ENCODE measurements at regions not wholly inside any gene's neighbourhood (a gene's known extent, or its start where the extent isn't known, plus 50 kb on each side); places are given as distances from the start of the nearest gene placed in this dataset.

- no peak for DNase-seq
These were observed 98.4 kb upstream of the LINGO1 start for GRCh38 chr15:77731067-77731466.

- DNase-seq, result no peak
These were observed 95.1 kb upstream of the LINGO1 start for GRCh38 chr15:77727635-77728304.

DNA sequence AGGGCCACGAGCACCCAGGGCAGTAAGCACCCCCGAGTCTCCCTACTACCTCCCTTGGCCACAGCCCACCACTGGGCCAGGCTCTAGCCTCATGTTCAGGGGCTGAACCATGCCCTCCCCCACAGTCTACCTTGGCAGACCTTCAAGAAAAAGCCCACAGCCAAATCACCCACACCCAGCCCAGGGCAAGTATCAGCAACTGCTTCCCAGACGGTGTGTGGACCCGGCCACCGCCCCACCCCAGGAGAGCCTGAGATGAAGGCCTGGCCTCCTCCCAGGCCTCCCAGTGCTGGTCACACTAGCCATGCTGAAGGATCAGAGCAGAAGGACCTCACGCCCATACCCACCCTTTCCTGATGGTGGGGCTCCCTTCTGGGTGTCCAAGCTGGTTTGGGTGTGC lies 92.0 kb upstream of the LINGO1 start:
- no peak for DNase-seq

- no peak for DNase-seq
These were observed 91.0 kb upstream of the LINGO1 start for GRCh38 chr15:77723756-77724155.

DNA sequence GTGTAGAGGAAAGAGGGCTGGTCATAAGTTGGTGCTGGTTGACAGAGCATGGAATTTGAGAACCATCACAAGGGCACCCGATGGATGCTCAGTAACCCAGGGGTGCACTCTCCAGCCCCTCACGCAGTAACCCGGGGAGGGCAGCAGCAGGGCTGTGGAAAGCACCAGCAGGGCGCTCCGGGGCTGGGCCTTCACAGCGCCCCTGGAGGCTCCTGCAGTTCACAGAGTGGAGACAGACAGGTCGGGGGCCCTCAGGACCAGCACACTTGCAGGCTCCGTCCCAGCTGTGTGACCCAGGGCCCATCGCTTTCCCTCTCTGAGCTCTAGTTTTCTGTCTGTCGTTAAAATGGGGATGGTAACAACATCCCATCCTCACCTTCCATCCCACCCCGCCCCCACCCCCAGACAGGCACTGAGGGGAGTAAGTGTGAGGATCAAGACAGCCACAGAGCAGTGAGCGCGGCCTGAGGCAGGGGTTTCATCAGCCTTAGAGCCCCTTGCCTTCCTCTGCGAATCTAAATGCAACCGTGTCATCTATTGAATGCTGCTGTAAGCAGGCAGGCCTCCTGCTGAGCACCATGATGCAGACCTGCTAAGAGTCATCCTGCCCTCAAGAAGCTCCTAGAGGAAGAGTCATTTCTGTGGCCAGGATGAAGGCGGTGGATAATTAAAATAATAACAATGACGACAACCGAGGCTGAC lies 90.2 kb upstream of the LINGO1 start:
- no peak for DNase-seq

DNA sequence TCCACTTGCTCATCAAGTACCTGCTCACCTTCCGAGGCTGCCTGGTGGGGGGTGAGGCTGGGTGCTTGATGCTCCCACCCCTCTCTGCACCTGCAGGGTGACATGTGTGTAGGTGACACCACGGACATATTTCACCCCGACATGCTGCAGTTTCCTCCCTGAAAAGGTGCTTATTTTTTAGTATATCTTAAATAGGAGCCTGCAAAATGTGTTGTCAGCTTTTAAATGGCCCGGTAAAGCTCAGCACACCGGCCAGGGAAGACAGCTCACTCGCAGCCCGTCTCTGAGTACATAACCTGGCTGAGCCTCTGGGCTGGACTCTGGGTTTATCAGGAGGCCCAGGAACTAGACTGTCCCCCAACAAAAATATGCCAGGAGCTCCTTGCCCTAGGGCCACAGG lies 89.3 kb upstream of the LINGO1 start:
- DNase-seq, result no peak

DNA sequence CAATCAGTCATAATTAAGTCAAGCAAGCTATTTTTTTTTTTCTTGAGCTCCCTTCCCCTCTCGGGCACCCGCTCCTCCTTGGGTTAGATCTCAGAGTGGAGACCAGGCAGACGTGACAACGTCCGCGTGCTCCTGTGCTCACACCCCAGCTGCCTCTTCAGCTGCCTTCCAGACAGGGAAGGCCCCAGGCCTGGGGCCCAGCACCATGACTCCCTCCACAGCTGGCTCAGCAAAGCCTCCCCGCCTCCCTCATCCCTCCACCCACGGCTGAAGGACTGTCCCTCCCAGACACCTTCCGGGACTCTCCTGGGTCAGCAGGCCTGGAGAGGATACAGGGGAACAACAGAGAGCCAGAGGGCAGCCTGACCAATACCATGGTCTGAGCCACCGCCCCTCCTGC lies 87.9 kb upstream of the LINGO1 start:
- DNase-seq, result no peak

DNA sequence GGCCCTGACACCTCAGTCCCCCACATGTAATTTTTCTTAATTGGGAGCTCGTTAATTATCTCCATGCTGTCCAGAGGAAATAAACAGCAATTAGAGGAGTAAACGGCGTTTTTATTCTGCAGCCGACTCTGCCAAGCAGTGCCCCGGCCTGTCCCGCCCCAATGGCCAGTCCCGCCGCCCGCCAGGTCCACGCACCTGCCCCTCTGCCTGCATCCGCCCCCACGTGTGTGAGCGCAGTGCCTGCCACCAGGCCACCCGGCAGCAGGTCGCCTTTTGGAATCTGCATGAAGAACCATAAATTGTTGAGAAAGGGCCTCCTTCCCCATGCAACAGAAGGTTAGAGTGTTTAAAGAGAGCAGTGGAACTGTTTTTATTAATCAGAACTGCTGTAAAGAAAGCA lies 87.5 kb upstream of the LINGO1 start:
- no peak for DNase-seq

DNA sequence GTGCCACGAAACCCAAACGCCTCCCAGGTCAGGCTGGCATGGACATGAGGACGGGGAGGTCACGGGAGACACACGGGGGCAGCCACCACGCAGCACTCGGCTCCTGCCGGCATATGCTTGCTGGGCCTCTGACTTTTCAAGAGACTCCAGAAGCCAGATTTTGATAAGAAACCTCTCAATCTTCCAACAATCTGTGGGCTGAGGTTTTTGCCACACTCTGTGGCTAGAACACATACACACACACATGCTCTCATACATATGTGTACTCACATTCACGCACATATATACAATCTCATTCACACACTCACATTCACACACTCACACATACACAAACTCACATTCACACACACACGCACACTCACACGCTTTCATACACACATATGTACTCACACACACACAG lies 86.7 kb upstream of the LINGO1 start:
- no peak for DNase-seq

- DNase-seq, result no peak
These were observed 84.8 kb upstream of the LINGO1 start for GRCh38 chr15:77717333-77717990.

- DNase-seq, result no peak
These were observed 84.1 kb upstream of the LINGO1 start for GRCh38 chr15:77716632-77717332.

DNA sequence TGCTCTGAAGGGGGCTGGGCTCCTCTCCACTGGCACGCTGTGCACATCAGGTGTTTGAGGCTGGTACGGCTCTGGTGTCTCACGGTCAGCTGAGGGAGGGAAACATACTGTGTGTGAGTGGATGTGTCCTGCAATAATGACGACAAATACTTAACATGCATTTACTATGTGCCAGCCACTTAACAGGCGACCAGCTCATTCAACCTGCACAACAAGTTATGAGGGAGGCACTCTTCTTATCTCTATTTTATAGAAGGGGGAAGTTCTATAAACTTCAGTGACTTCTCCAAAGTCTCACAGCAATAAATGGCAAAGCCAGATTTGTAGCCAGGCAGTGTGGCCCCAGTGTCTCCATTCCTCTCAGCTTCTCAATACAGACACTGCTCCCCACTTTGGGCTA lies 83.1 kb upstream of the LINGO1 start:
- no peak for DNase-seq

- no peak for DNase-seq
These were observed 82.3 kb upstream of the LINGO1 start for GRCh38 chr15:77715051-77715450.

DNA sequence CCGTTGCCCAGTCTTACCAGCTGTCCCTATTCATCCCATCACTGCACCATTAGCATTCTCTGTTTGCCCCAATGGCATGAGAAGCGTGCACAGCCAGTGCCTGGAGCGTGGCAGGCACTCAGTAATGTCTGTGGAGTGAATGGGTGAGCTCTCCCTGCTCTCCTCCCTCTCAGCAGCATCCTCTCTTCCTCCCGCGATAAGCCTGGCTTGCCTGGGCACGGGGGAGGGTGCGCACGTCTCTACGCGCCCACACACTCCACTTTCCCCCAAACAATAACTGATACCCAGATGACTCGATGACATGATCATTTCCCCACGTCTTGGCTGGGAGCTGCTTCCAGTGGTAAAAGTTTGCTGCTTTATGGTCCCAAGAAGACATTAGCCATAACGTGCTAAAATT lies 81.8 kb upstream of the LINGO1 start:
- no peak for DNase-seq

- DNase-seq, result no peak
These were observed 81.3 kb upstream of the LINGO1 start for GRCh38 chr15:77714023-77714422.

GRCh38 chr15:77713281-77713680 lies 80.6 kb upstream of the LINGO1 start:
- DNase-seq, result no peak

- DNase-seq, result no peak
These were observed 79.7 kb upstream of the LINGO1 start for GRCh38 chr15:77712438-77712837.

DNA sequence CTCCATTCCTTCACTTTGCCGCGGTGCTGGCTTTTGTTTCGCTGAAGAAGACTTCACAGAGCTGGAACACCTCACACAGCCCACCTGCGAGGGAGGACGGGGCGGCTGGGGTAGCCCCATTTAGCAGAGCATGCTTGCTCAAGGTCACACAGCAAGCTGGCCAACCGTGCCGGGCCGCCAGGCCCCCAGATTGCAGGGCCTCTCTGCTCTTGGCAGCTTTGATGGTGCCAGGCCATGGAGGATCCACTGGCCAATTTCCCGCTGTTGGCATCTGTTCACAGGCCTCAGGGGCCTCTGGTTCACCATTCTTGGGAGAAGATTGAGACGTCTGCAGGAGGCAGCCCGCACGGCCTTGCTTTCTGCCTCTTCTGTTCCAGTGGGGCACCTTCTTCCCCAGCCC lies 77.9 kb upstream of the LINGO1 start:
- DNase-seq, result no peak

GRCh38 chr15:77710206-77710605 lies 77.5 kb upstream of the LINGO1 start:
- no peak for DNase-seq

DNA sequence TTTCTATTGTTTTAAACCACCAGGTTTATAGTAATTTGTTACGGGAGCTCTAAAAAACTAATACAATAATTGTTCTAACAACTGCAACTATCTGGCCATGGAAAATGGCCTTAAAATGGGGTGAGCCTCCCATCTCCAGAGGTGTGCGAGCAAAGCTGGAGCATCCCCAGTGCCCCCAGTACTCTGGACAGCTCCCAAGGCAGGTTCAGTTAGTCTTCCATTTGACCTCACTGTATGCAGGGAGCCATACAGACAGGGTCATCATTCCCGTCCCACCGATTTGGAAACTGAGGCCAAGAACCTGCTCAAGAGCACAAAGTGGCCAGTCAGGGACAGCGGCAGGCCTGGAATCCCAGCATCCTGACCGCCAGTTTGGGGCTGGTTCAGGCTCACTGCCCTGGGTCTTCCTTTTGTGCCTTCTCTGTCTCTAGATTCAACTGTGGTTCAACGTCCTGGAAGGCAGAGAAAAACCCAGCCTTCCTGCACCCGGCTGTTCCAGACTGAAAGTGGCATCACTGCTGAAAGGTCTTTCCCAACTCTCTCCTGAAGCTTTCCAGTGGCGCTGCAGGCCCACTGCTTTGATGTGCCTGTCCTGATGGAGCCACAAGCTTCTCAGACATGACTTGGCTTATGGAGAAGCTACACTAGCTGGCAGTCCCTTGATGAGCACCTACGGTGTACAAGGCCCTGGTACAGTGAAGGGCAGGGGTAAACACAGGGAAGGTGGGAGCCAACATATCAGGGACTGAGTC lies 76.6 kb upstream of the LINGO1 start:
- no peak for DNase-seq

GRCh38 chr15:77706482-77707244 lies 74.0 kb upstream of the LINGO1 start:
- no peak for DNase-seq

Data from NCI-H1417 treated with DMSO at 0.1 percent for 48 hours (cell line).